RWPE1 (cell line): ENCODE measurements at regions not wholly inside any gene's neighbourhood (a gene's known extent, or its start where the extent isn't known, plus 50 kb on each side); places are given as distances from the start of the nearest gene placed in this dataset.

ENCODE experiments used
- CTCF ChIA-PET: fragments of 350-600 bp; sonication (Branson Sonifier 250); formaldehyde crosslinking; extraction: SDS; loops from one replicate; lab custom pipeline; 2021; lab: Yijun Ruan, JAX
- POLR2A ChIA-PET: fragments of 400-600 bp; formaldehyde crosslinking; extraction: SDS; loops from one replicate; lab custom pipeline; 2020; ENCODE audit warnings: antibody characterized with exemption; ENCODE audit not compliant: low non-redundant PET; lab: Yijun Ruan, JAX
- DNase-seq: peaks from one replicate; pipeline ENCODE4 v3.0.0; 2012; ENCODE audit warnings: low spot score
- H3K27ac ChIP-seq: fragments of 450-650 bp; 2 replicates; pipeline ENCODE4 v1.5.1; 2017
- TF ChIP-seq, protein P1 (sequence below): fragments of 450-650 bp; conservative IDR thresholded peaks from 2 replicates; pipeline ENCODE4 v1.5.1; 2017; ENCODE audit warnings: low read depth, mild to moderate bottlenecking

DNA sequence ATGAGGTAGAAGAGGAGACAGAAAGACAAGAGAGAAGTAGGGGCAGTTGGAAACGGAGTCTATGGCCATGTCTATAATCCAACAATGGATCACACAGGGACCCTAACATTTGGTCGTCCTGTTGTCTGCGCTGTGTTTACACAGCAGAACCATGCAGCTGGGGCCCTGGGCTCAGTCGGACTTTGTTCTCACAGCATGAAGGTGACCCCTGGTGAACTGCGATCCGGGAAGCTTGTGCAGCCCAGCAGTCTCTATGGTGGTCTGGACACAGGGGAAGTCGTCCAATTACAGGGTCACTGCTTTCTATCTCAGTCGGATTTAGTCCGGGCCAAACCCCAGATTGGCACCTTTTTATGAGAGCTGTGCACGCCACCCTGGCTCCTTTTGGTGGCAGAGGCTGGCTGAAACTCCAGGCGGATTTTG is 153.6 kb downstream of the FOXA2 start:
- TF ChIP-seq, protein P1, sequence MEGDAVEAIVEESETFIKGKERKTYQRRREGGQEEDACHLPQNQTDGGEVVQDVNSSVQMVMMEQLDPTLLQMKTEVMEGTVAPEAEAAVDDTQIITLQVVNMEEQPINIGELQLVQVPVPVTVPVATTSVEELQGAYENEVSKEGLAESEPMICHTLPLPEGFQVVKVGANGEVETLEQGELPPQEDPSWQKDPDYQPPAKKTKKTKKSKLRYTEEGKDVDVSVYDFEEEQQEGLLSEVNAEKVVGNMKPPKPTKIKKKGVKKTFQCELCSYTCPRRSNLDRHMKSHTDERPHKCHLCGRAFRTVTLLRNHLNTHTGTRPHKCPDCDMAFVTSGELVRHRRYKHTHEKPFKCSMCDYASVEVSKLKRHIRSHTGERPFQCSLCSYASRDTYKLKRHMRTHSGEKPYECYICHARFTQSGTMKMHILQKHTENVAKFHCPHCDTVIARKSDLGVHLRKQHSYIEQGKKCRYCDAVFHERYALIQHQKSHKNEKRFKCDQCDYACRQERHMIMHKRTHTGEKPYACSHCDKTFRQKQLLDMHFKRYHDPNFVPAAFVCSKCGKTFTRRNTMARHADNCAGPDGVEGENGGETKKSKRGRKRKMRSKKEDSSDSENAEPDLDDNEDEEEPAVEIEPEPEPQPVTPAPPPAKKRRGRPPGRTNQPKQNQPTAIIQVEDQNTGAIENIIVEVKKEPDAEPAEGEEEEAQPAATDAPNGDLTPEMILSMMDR: no peak
- POLR2A ChIA-PET: no interaction called here
- H3K27ac ChIP-seq: no peak overlapping the region
- CTCF ChIA-PET: interaction anchor here (0.5 kb wide), 1 partner anchor 25 kb away, joined by 3 read pairs; no protein-coding TSS in a partner anchor
- no peak for DNase-seq

DNA sequence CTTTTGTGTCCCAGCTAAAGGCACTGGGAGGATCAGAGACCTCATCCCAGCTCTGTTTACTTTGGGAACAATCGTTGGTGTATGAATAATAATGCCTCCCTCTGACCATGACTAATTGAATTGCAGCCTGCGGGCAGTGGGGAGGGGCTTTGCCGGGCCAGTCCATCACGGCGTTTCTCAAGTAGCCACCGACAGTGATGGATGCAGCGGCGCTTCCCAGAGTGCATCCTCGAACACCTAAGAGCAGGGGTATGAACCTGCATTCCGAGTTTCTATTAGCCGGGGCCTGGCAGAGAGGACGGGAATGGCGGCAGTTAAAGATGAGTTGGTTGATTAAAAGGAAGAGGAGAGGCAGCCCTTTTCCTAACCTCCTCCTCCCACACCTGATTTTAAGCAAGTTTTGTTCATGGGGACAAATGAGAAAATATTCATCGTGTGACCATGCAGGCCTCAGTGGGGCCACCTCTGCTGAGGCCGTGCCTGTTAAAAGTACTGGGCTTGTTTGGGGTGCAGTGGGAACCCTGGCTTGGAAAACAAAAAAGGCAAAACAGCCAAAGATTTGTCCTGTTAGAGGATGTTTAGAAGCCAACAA is 154.1 kb downstream of the FOXA2 start:
- POLR2A ChIA-PET: no interaction called here
- no peak overlapping the region for H3K27ac ChIP-seq
- TF ChIP-seq, protein P1: no peak
- CTCF ChIA-PET: no interaction called here
- DNase-seq: peak; percentile 58

DNA sequence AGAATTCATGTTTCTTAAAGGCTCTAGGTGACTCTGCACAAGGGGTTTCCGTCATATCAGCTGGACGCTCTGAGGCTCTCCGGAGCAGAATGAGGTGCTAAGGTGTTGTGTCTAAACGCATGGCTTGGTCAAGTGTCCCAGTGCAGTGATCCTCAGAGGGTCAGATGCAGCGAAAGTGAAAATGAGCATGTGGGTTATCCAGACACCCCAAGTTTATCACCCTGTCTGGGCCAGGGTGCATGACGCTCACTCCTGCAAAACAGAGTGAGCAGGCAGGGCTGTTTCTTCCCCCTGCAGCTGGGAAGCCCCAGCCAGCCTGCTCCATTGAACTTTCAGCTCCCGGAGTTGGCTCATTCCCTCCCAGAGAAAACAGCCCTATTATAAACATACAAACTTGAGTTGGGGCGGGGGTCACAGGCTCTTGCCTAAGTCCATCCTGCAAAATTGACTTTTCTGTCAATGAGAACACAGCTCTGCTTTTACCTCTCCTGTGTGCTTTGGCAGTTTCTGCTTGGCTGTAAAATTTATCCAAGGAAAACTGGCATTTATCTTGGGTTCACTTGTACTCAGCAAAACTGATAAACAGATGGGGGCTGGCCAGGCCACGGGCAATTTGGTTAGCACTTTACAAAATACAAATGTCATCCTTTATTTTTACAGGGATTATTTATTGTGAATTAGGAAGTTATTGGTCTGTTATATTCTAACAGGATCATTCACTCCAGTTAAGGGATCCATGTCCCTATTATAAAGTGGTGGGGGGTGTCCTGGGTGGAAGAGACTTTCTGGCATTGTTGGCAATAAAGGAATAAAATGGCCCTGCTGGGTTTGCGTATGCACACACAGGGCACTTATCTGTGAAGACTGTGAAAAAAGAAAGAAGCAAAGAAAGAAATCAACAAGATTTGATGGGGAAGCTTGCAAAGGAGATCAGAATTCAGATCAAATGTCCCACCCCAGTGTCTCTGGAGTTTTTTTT is 154.9 kb downstream of the FOXA2 start:
- POLR2A ChIA-PET: no interaction called here
- DNase-seq: no peak
- H3K27ac ChIP-seq: no peak overlapping the region
- TF ChIP-seq, protein P1: no peak
- CTCF ChIA-PET: no interaction called here

DNA sequence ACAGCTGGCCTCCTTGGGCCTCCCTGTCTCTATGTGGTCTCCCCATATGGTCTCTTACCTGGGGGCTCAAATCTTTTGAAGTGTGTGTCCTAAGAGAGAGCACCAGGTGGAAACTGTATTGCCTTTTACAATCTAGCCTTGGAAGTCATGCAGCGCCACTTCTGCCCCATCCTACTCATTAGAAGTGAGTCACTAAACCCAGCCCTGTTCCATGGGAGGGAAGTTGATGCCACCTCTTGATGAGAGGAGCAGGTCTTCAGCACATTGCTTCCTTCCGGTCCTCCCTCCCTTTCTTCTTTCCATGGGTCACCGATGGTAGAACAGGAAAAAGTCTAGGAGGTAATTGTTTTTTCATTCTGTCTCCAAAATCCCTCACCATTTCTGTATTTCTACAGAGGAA is 156.3 kb downstream of the FOXA2 start:
- no peak overlapping the region for H3K27ac ChIP-seq
- no peak for DNase-seq
- POLR2A ChIA-PET: no interaction called here
- TF ChIP-seq, protein P1: no peak
- CTCF ChIA-PET: interaction anchor here (0.6 to 0.7 kb wide), 2 partner anchors 52 to 159 kb away, joined by 3 read pairs; no protein-coding TSS in a partner anchor

DNA sequence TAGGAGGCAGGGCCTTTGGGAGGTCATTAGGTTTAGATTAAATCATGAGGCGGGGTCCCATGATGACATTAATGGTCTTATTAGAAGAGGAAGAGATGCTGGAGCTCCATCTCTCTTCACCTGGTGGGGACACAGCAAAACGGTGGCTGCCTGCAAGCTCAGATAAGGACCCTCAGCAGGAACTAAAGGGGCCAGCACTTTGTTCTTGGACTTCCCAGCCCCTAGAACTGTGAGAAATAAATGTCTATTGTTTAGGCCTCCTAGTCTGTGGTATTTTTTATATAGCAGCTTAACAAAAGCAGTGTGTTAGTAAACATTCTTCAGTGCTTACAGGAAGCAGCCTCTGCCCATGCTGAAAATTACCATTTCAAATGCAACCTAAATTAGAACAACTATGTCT is 157.6 kb downstream of the FOXA2 start:
- POLR2A ChIA-PET: no interaction called here
- CTCF ChIA-PET: no interaction called here
- H3K27ac ChIP-seq: no peak overlapping the region
- no peak for DNase-seq
- TF ChIP-seq, protein P1: no peak
